ENCODE measurements at regions not wholly inside any gene's neighbourhood (a gene's known extent, or its start where the extent isn't known, plus 50 kb on each side); places are given as distances from the start of the nearest gene placed in this dataset.

DNA sequence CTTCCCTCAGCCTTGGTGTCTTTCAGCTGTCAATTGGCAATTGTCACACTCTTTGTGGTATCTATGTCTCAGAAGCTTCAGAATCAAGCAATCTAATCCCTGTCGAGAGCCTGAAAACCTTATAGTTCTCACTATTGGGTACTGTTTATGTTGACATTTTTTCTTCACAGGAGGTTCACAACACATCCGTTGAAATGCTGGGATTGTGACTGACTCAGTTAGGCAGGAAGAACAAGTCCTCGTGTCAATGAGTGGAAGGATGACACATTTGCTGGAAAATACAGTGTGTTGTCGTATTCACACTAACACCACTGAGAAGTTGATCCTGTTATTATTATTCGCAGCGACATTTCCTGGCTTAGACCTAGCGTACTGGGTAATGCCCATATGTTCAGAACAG is 163.9 kb upstream of the CITED2 start:
- Histone ChIP-seq H3K36me3 (ENCODE audit: control insufficient read depth, insufficient read depth, low read length) (no peaks in the 10 kb centered on the region), H3K27me3 (ENCODE audit: control insufficient read depth, insufficient read depth, low read length) (no peaks in the 10 kb centered on the region), H3K4me1 (ENCODE audit: control insufficient read depth, insufficient read depth, low read length) (peaks cover 23% of the 10 kb centered on the region), H3K9me3 (ENCODE audit: control insufficient read depth, low read depth, low read length) (no peaks in the 10 kb centered on the region), H3K4me3 (ENCODE audit: low read length) (no peak overlapping the region), H3K27ac (ENCODE audit: low read length) (no peak overlapping the region)
- no peak for DNase-seq
- WGBS (ENCODE audit: insufficient coverage, low lambda C conversion rate) = 92% methylated on average over 2 of the region's 7 CpGs

DNA sequence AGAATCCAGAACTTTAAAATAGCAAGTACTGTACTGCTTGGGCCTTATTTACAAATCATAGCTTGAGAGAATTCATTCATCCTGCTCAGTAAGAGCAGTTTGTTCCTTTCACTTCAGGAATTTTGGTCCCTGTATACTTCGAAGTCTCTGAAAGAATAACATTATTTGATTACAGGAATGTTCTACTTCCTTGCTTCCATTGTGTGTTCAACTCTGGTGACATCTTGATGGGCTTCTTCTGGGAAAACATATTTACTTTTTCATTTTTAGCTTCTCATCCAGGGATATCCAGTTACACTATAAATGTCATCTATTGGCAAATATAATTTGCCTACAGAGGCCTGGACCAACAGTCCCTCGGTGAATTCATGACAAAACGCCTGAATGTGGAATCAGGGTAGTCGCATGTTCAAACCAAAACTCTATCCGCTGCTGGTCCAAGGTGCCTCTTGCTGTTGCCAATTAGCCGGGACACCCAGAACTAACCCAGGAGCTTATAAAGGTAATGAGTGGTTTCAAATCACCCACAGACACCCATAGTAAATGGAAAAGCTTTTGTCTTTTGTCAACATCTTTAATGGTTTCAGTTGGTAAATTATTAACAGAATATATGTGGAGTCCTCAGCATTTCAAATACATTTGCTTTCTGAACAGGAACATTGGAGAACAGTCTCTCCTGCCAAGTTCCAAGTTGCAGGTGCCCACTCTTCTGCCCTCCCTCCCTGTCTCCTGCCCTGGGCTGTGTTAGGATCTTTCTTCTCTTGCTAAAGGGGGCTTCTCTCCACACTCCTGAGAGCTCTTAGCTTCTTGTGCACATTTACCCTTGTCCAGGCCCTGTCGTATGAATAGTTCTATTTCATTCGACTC is 162.5 kb upstream of the CITED2 start:
- peaks cover 26% of the 10 kb centered on the region for H3K4me1 ChIP-seq (ENCODE audit: control insufficient read depth, insufficient read depth, low read length)
- peak overlapping the region; percentile 81 for H3K27ac ChIP-seq (ENCODE audit: low read length)
- no peaks in the 10 kb centered on the region for H3K27me3 ChIP-seq (ENCODE audit: control insufficient read depth, insufficient read depth, low read length)
- H3K4me3 ChIP-seq (ENCODE audit: low read length) = no peak overlapping the region
- WGBS (ENCODE audit: insufficient coverage, low lambda C conversion rate) = 40% methylated on average over 1 of the region's 8 CpGs
- peak in 1 of 2 donors; percentile 86 for DNase-seq
- H3K9me3 ChIP-seq (ENCODE audit: control insufficient read depth, low read depth, low read length) = no peaks in the 10 kb centered on the region
- H3K36me3 ChIP-seq (ENCODE audit: control insufficient read depth, insufficient read depth, low read length) = no peaks in the 10 kb centered on the region

- Histone ChIP-seq H3K9me3 (ENCODE audit: control insufficient read depth, low read depth, low read length) (no peaks in the 10 kb centered on the region), H3K4me3 (ENCODE audit: low read length) (no peak overlapping the region), H3K36me3 (ENCODE audit: control insufficient read depth, insufficient read depth, low read length) (no peaks in the 10 kb centered on the region), H3K4me1 (ENCODE audit: control insufficient read depth, insufficient read depth, low read length) (peaks cover 26% of the 10 kb centered on the region), H3K27me3 (ENCODE audit: control insufficient read depth, insufficient read depth, low read length) (no peaks in the 10 kb centered on the region), H3K27ac (ENCODE audit: low read length) (peak overlapping the region; percentile 82)
- no peak for DNase-seq
- WGBS (ENCODE audit: insufficient coverage, low lambda C conversion rate) = 0% methylated on average over 2 of the region's 5 CpGs
Observed at GRCh38 chr6:139534472-139535115, 160.1 kb upstream of the CITED2 start.

GRCh38 chr6:139533573-139534471 is 159.4 kb upstream of the CITED2 start:
- Histone ChIP-seq H3K9me3 (ENCODE audit: control insufficient read depth, low read depth, low read length) (no peaks in the 10 kb centered on the region), H3K36me3 (ENCODE audit: control insufficient read depth, insufficient read depth, low read length) (no peaks in the 10 kb centered on the region), H3K27me3 (ENCODE audit: control insufficient read depth, insufficient read depth, low read length) (no peaks in the 10 kb centered on the region), H3K4me3 (ENCODE audit: low read length) (no peak overlapping the region), H3K27ac (ENCODE audit: low read length) (peak overlapping the region; percentile 82), H3K4me1 (ENCODE audit: control insufficient read depth, insufficient read depth, low read length) (peaks cover 26% of the 10 kb centered on the region)
- peak; percentile 75 to 90 for DNase-seq
- WGBS (ENCODE audit: insufficient coverage, low lambda C conversion rate) = 80% methylated on average over 1 of the region's 11 CpGs

DNA sequence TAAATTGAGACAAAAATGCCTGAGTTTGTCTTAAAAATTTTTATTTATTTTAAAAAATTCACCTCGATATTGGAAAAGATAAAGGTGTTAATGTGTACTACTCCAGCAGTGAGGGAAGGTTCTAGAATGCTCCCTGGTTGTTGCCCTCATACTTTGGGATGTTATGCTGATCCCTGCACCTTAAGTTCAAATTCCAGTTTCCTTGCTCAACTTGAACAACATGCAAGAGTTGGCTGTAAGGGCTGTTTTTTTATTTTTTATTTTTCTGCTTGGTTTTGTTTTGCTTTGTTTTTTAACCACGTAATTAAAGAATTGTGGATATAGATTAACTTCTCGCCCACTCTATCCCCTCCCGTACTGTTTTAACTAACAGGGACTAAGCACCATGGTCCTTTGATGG is 158.7 kb upstream of the CITED2 start:
- H3K27me3 ChIP-seq (ENCODE audit: control insufficient read depth, insufficient read depth, low read length) = no peaks in the 10 kb centered on the region
- peaks cover 26% of the 10 kb centered on the region for H3K4me1 ChIP-seq (ENCODE audit: control insufficient read depth, insufficient read depth, low read length)
- no peaks in the 10 kb centered on the region for H3K36me3 ChIP-seq (ENCODE audit: control insufficient read depth, insufficient read depth, low read length)
- 91% methylated on average over 4 of the region's 4 CpGs for WGBS (ENCODE audit: insufficient coverage, low lambda C conversion rate)
- peak; percentile 57 to 78 for DNase-seq
- no peak overlapping the region for H3K4me3 ChIP-seq (ENCODE audit: low read length)
- H3K27ac ChIP-seq (ENCODE audit: low read length) = peak overlapping the region; percentile 82
- no peaks in the 10 kb centered on the region for H3K9me3 ChIP-seq (ENCODE audit: control insufficient read depth, low read depth, low read length)

- no peak overlapping the region for H3K4me3 ChIP-seq (ENCODE audit: low read length)
- DNase-seq = no peak
- no peaks in the 10 kb centered on the region for H3K27me3 ChIP-seq (ENCODE audit: control insufficient read depth, insufficient read depth, low read length)
- H3K9me3 ChIP-seq (ENCODE audit: control insufficient read depth, low read depth, low read length) = no peaks in the 10 kb centered on the region
- H3K4me1 ChIP-seq (ENCODE audit: control insufficient read depth, insufficient read depth, low read length) = peaks cover 19% of the 10 kb centered on the region
- H3K27ac ChIP-seq (ENCODE audit: low read length) = no peak overlapping the region
- 100% methylated on average over 1 of the region's 8 CpGs for WGBS (ENCODE audit: insufficient coverage, low lambda C conversion rate)
- H3K36me3 ChIP-seq (ENCODE audit: control insufficient read depth, insufficient read depth, low read length) = no peaks in the 10 kb centered on the region
Observed at GRCh38 chr6:139531148-139532115, 157.0 kb upstream of the CITED2 start.

GRCh38 chr6:139530561-139530960 is 156.1 kb upstream of the CITED2 start:
- H3K4me3 ChIP-seq (ENCODE audit: low read length) = no peak overlapping the region
- no peak for DNase-seq
- H3K9me3 ChIP-seq (ENCODE audit: control insufficient read depth, low read depth, low read length) = no peaks in the 10 kb centered on the region
- WGBS (ENCODE audit: insufficient coverage, low lambda C conversion rate) = 93% methylated on average over 6 of the region's 7 CpGs
- no peak overlapping the region for H3K27ac ChIP-seq (ENCODE audit: low read length)
- H3K4me1 ChIP-seq (ENCODE audit: control insufficient read depth, insufficient read depth, low read length) = peaks cover 16% of the 10 kb centered on the region
- no peaks in the 10 kb centered on the region for H3K27me3 ChIP-seq (ENCODE audit: control insufficient read depth, insufficient read depth, low read length)
- no peaks in the 10 kb centered on the region for H3K36me3 ChIP-seq (ENCODE audit: control insufficient read depth, insufficient read depth, low read length)

DNA sequence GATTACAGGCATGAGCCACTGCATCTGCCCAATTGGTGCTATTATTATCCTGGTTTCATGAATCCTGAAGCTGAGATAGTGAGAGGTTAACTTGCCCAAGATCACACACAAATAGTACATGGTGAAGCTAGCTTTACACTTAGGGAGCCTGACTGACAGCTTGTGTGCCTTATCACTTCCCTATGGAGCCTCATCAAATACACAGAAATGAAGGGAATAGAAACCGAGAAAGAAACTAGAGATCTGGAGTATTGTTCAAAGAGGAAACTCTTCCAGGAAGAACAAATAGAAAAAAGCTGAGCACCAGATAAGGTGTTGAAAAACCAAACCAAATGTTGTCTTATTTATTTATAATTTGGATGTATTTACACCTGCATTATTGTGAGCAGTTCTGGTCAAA is 155.0 kb upstream of the CITED2 start:
- H3K36me3 ChIP-seq (ENCODE audit: control insufficient read depth, insufficient read depth, low read length) = no peaks in the 10 kb centered on the region
- DNase-seq = no peak
- H3K4me3 ChIP-seq (ENCODE audit: low read length) = no peak overlapping the region
- peaks cover 11% of the 10 kb centered on the region for H3K4me1 ChIP-seq (ENCODE audit: control insufficient read depth, insufficient read depth, low read length)
- WGBS (ENCODE audit: insufficient coverage, low lambda C conversion rate) = no CpG with 5 or more reads among the region's 1 CpG
- no peaks in the 10 kb centered on the region for H3K9me3 ChIP-seq (ENCODE audit: control insufficient read depth, low read depth, low read length)
- no peak overlapping the region for H3K27ac ChIP-seq (ENCODE audit: low read length)
- H3K27me3 ChIP-seq (ENCODE audit: control insufficient read depth, insufficient read depth, low read length) = no peaks in the 10 kb centered on the region

- Histone ChIP-seq H3K36me3 (ENCODE audit: control insufficient read depth, insufficient read depth, low read length) (no peaks in the 10 kb centered on the region), H3K27ac (ENCODE audit: low read length) (no peak overlapping the region), H3K9me3 (ENCODE audit: control insufficient read depth, low read depth, low read length) (no peaks in the 10 kb centered on the region), H3K4me3 (ENCODE audit: low read length) (no peak overlapping the region), H3K4me1 (ENCODE audit: control insufficient read depth, insufficient read depth, low read length) (peaks cover 3% of the 10 kb centered on the region), H3K27me3 (ENCODE audit: control insufficient read depth, insufficient read depth, low read length) (no peaks in the 10 kb centered on the region)
- DNase-seq = no peak
- 80% methylated on average over 2 of the region's 2 CpGs for WGBS (ENCODE audit: insufficient coverage, low lambda C conversion rate)
Observed at GRCh38 chr6:139528471-139528870, 154.0 kb upstream of the CITED2 start.

Data from large intestine (tissue), 3 donors.